SU-DHL-6 (cell line): ENCODE measurements at regions not wholly inside any gene's neighbourhood (a gene's known extent, or its start where the extent isn't known, plus 50 kb on each side); places are given as distances from the start of the nearest gene placed in this dataset.

Experiments used
- CTCF ChIP-seq: fragments of 200-600 bp; sonication (generic); IDR thresholded peaks from one replicate; pipeline ENCODE4 v1.5.1; 2017; ENCODE audit warnings: antibody characterized with exemption, mild to moderate bottlenecking, low read length, moderate library complexity; ENCODE audit not compliant: insufficient read depth, poor library complexity, severe bottlenecking
- EZH2phosphoT487 ChIP-seq: fragments of 200-600 bp; sonication (generic), shearing (Covaris generic); conservative IDR thresholded peaks from 2 replicates; pipeline ENCODE4 v1.6.1; 2018; ENCODE audit warnings: mild to moderate bottlenecking, antibody characterized with exemption, low read length, moderate library complexity, mixed read lengths

GRCh38 chr9:31912636-31913035 lies 471.8 kb upstream of the ACO1 start:
- no peak for TF ChIP-seq CTCF
- TF ChIP-seq EZH2phosphoT487, result no peak
